GM12872 (cell line): ENCODE measurements at regions not wholly inside any gene's neighbourhood (a gene's known extent, or its start where the extent isn't known, plus 50 kb on each side); places are given as distances from the start of the nearest gene placed in this dataset.
A peak's percentile ranks its signal among the peaks of the same experiment; 100 is the strongest.

Source experiments
- CTCF ChIP-seq: IDR thresholded peaks from 3 replicates; pipeline ENCODE4 v1.5.1; 2011; ENCODE audit warnings: low read depth, mild to moderate bottlenecking, low read length, moderate library complexity; ENCODE audit not compliant: insufficient read depth

DNA sequence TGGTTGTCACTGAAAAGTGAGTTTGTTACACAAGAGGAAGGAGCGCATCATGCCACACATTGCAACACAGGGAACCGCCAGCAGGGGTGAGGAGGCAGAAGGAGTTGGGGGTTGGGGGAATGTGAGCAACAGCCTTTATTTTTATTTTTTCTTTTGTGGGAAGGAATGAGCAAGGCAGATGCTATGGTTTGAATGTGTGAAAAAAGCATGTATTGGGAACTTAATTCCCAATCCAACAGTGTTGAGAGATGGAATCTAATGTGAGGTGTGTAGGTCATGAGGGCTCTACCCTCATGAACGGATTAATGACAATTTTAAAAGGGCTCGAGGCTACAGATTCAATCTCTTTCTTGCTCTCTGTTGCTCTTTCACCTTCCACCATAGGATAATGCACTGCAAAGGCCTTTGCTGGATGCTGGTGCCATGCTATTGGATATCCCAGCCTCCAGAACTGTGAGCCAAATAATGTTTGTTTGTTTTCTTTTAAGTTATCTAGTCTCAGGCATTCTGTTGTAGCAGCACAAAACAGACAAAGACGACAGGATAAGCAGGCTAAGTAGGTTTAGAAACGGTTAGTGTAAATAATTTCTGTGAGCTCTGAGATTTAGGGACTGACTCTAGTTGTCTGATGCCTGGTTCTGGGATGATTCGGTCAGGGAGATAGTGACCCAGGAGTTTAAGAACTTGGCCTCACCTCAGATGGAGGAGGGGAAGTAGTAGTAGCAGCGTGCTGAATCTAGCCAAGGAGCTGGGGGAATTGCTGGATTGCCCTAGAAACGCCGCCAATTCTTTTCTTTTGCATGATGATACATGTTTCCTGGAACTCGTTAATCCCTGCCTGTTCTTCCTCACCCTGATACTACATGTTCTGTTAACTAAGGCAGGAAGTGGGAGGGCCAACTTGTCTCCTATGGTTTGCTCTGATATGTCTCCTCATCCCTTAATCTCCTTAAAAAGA is 156.6 kb upstream of the CTSO start:
- TF ChIP-seq CTCF = peak; percentile 36; the same call in 2 of the 3 replicates

DNA sequence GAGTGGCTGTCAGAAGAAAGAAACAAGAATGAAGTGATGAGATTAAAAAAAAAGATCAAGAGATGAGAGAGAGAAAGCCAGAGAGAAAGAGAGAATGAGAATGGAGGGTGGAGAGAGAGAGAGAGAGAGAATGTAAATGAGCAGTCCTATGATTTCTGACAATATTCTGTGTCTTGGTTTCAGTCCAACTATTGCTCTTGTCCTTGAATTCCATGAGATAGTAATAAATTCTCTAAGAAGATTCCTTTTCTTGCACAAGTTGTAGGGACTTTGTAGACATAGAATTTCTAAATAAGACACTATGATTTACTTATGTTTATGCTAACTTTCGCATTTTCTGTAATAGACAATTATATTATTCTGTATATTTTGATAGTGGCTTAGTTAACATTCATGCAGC is 149.6 kb upstream of the CTSO start:
- no peak for TF ChIP-seq CTCF

GRCh38 chr4:156102411-156102810 is 148.7 kb upstream of the CTSO start:
- no peak for TF ChIP-seq CTCF

DNA sequence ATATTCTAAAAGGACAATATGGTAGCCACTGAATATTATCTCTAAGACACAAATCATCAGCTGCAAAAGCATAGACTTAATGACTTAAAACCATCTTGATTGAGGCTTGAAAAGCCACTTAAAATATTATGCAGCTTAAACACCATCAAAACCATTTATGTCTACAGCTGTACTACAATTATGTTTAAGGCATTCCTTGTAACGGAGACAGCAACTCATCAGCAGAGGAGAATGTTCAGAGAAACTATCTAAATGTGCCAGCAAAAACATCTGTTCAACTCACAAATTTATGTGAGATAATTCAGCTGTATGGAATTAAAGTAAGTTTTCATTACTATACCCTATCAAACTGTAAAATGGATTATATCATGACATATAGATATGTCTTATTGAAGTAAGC is 147.9 kb upstream of the CTSO start:
- TF ChIP-seq CTCF = no peak

DNA sequence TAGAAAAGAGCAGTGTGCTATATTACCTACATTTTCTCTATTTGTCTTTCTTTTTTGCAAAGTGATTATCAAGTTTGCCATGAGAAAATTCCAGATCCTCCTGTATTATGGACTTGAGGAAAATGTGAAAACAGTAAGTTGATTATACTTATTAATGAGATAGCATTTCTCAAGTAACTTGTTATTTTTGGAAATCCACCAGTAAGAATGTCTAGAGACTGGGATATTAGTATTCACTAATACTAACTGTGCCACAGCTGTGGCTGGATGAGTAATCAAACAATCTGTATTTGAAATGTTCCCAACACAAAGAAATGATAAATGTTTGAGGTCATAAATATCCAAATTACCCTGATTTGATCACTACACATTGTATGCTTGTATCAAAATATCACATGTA is 147.0 kb upstream of the CTSO start:
- no peak for TF ChIP-seq CTCF

GRCh38 chr4:156098805-156099204 is 145.1 kb upstream of the CTSO start:
- no peak for TF ChIP-seq CTCF

- no peak for TF ChIP-seq CTCF
Measured at GRCh38 chr4:156085100-156085499, 131.4 kb upstream of the CTSO start.
